ENCODE measurements at regions not wholly inside any gene's neighbourhood (a gene's known extent, or its start where the extent isn't known, plus 50 kb on each side); places are given as distances from the start of the nearest gene placed in this dataset.

DNA sequence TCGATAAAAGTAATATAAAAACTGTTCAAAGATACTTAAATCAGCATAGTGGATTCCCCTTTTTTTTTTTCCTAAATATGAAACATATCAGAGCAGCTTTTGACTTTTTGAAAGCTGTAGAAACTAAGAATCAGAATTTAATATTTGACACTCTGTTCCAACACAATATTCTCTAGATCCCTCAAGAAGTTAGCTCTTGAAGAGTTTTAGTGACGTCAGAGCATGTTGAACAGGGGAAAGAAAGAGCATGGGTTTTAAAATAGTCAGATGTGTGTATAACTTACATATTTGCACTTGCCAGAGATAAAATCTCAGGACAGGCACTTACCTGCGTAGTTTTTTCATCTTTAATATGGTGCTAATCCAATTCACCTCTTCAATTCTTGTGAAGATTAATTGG is 75.2 kb upstream of the FBXL7 start:
- no peak for FAIRE-seq
- no peak for TF ChIP-seq ZNF207 (IDR thresholded peaks at IDR 0.05; ENCODE audit: borderline replicate concordance)
- no peak for TF ChIP-seq RELA (IDR thresholded peaks at IDR 0.05; ENCODE audit: borderline replicate concordance, partially characterized antibody)
- TF ChIP-seq EZH2 (IDR thresholded peaks at IDR 0.05; ENCODE audit: borderline replicate concordance, control insufficient read depth, low read depth, low read length), result no peak
- no peak for TF ChIP-seq SRF (IDR thresholded peaks at IDR 0.05; ENCODE audit: low read depth in 2 of 2, low read length in 2 of 2)
- TF ChIP-seq DPF2 (IDR thresholded peaks at IDR 0.05), result no peak
- TF ChIP-seq, protein P1, sequence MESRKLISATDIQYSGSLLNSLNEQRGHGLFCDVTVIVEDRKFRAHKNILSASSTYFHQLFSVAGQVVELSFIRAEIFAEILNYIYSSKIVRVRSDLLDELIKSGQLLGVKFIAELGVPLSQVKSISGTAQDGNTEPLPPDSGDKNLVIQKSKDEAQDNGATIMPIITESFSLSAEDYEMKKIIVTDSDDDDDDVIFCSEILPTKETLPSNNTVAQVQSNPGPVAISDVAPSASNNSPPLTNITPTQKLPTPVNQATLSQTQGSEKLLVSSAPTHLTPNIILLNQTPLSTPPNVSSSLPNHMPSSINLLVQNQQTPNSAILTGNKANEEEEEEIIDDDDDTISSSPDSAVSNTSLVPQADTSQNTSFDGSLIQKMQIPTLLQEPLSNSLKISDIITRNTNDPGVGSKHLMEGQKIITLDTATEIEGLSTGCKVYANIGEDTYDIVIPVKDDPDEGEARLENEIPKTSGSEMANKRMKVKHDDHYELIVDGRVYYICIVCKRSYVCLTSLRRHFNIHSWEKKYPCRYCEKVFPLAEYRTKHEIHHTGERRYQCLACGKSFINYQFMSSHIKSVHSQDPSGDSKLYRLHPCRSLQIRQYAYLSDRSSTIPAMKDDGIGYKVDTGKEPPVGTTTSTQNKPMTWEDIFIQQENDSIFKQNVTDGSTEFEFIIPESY (IDR thresholded peaks at IDR 0.05), result no peak
- no peak for TF ChIP-seq TAF1 (IDR thresholded peaks at IDR 0.05; ENCODE audit: borderline replicate concordance, low read depth, low read length)
- no peak for TF ChIP-seq CHD2 (IDR thresholded peaks at IDR 0.05; ENCODE audit: borderline replicate concordance, low read depth, low read length)
- TF ChIP-seq BMI1 (IDR thresholded peaks at IDR 0.05; ENCODE audit: borderline replicate concordance), result no peak
- TF ChIP-seq, protein P2, sequence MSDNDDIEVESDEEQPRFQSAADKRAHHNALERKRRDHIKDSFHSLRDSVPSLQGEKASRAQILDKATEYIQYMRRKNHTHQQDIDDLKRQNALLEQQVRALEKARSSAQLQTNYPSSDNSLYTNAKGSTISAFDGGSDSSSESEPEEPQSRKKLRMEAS (IDR thresholded peaks at IDR 0.05; ENCODE audit: low read depth, low read length), result no peak
- TF ChIP-seq, protein P3, sequence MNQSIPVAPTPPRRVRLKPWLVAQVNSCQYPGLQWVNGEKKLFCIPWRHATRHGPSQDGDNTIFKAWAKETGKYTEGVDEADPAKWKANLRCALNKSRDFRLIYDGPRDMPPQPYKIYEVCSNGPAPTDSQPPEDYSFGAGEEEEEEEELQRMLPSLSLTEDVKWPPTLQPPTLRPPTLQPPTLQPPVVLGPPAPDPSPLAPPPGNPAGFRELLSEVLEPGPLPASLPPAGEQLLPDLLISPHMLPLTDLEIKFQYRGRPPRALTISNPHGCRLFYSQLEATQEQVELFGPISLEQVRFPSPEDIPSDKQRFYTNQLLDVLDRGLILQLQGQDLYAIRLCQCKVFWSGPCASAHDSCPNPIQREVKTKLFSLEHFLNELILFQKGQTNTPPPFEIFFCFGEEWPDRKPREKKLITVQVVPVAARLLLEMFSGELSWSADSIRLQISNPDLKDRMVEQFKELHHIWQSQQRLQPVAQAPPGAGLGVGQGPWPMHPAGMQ (IDR thresholded peaks at IDR 0.05; ENCODE audit: borderline replicate concordance), result no peak
- TF ChIP-seq, protein P4, sequence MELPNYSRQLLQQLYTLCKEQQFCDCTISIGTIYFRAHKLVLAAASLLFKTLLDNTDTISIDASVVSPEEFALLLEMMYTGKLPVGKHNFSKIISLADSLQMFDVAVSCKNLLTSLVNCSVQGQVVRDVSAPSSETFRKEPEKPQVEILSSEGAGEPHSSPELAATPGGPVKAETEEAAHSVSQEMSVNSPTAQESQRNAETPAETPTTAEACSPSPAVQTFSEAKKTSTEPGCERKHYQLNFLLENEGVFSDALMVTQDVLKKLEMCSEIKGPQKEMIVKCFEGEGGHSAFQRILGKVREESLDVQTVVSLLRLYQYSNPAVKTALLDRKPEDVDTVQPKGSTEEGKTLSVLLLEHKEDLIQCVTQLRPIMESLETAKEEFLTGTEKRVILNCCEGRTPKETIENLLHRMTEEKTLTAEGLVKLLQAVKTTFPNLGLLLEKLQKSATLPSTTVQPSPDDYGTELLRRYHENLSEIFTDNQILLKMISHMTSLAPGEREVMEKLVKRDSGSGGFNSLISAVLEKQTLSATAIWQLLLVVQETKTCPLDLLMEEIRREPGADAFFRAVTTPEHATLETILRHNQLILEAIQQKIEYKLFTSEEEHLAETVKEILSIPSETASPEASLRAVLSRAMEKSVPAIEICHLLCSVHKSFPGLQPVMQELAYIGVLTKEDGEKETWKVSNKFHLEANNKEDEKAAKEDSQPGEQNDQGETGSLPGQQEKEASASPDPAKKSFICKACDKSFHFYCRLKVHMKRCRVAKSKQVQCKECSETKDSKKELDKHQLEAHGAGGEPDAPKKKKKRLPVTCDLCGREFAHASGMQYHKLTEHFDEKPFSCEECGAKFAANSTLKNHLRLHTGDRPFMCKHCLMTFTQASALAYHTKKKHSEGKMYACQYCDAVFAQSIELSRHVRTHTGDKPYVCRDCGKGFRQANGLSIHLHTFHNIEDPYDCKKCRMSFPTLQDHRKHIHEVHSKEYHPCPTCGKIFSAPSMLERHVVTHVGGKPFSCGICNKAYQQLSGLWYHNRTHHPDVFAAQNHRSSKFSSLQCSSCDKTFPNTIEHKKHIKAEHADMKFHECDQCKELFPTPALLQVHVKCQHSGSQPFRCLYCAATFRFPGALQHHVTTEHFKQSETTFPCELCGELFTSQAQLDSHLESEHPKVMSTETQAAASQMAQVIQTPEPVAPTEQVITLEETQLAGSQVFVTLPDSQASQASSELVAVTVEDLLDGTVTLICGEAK (IDR thresholded peaks at IDR 0.05; ENCODE audit: borderline replicate concordance), result no peak
- TF ChIP-seq CBFB (IDR thresholded peaks at IDR 0.05; ENCODE audit: low read depth), result no peak
- TF ChIP-seq MXI1 (IDR thresholded peaks at IDR 0.05; ENCODE audit: low read depth, low read length), result no peak
- TF ChIP-seq HDGF (IDR thresholded peaks at IDR 0.05), result no peak
- TF ChIP-seq, protein P5, sequence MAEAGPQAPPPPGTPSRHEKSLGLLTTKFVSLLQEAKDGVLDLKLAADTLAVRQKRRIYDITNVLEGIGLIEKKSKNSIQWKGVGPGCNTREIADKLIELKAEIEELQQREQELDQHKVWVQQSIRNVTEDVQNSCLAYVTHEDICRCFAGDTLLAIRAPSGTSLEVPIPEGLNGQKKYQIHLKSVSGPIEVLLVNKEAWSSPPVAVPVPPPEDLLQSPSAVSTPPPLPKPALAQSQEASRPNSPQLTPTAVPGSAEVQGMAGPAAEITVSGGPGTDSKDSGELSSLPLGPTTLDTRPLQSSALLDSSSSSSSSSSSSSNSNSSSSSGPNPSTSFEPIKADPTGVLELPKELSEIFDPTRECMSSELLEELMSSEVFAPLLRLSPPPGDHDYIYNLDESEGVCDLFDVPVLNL (IDR thresholded peaks at IDR 0.05; ENCODE audit: low read depth, low read length), result no peak
- TF ChIP-seq JUND (IDR thresholded peaks at IDR 0.05; ENCODE audit: low read depth, low read length), result no peak
- no peak for TF ChIP-seq ZNF217 (IDR thresholded peaks at IDR 0.05)

More for the DNA sequence above, 75.2 kb upstream of the FBXL7 start:
- 2% methylated on average over 3 of the region's 3 CpGs for WGBS (ENCODE audit: insufficient coverage, insufficient replicate concordance, low lambda C conversion rate, missing lambda C conversion rate)
- DNase-seq (ENCODE audit: low read depth, low spot score) (no peak), ATAC-seq (no peak)
- Histone ChIP-seq H3K27ac (ENCODE audit: control insufficient read depth, insufficient read depth) (no peak overlapping the region), H4K20me1 (ENCODE audit: control insufficient read depth, insufficient read depth) (no peaks in the 10 kb centered on the region), H3K4me3 (no peak overlapping the region), H3K9me3 (replicated peaks; ENCODE audit: control insufficient read depth, insufficient read depth, low read length) (no peaks in the 10 kb centered on the region), H3K79me2 (ENCODE audit: control insufficient read depth, insufficient read depth, low read length) (no peaks in the 10 kb centered on the region), H3K27me3 (replicated peaks in 1 of 2; ENCODE audit: control insufficient read depth in 2 of 2, insufficient read depth in 2 of 2, low read length in 1 of 2) (no peaks in the 10 kb centered on the region), H3K9ac (ENCODE audit: control insufficient read depth, insufficient read depth, low read length) (no peak overlapping the region), H3K36me3 (ENCODE audit: control insufficient read depth in 2 of 2, insufficient read depth in 2 of 2, low read length in 1 of 2) (no peaks in the 10 kb centered on the region), H2AFZ (ENCODE audit: control insufficient read depth, low read depth, low read length) (no peak overlapping the region), H3K4me2 (ENCODE audit: control insufficient read depth, insufficient read depth) (no peak overlapping the region), H3K4me1 (ENCODE audit: control insufficient read depth, insufficient read depth, low read length) (no peaks in the 10 kb centered on the region)
- POLR2A ChIA-PET, result no interaction called here
- no TSS peak for BruUV-seq (replicated peaks)
- RAD21 ChIA-PET (ENCODE audit: unreplicated experiment), result no interaction called here
- in situ Hi-C loops (cut with MboI), result no loop called here
- SMC1A ChIA-PET (ENCODE audit: uncharacterized antibody, unreplicated experiment), result no interaction called here
- CTCF ChIA-PET, result interaction anchor here (0.6 to 1.3 kb wide), 2 partner anchors 12 to 167 kb away, joined by 3 to 7 read pairs; no protein-coding TSS in a partner anchor
- intact Hi-C loops (cut with micrococcal nuclease; ENCODE audit: unreplicated experiment), result no loop called here
